ENCODE measurements at regions not wholly inside any gene's neighbourhood (a gene's known extent, or its start where the extent isn't known, plus 50 kb on each side); places are given as distances from the start of the nearest gene placed in this dataset.
"Not testable (repeated sequence)": the region's sequence is repeated elsewhere in the genome, so short reads cannot be mapped to it uniquely, and the experiment has no call there.

DNA sequence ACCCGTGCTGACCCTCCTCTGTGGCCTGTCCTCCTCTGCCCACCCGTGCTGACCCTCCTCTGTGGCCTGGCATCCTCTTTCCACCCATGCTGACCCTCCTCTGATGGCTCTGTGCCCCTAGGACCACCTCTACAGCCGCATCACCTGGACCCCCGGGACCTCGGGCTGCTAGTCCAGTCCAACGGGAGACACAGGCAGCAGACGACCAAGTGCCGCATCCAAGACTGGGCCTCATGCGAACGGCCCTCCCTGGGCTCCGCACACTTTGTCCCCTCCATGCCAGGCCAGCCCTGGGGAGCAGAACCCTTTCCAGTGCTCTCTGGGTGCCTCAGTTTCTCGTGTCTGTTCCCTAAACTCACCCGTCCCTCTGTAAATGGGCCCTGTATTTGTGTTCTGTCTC, 107.2 kb upstream of the RNF32 start:
- no peaks in the 10 kb centered on the region for H3K9me3 ChIP-seq (replicated peaks; ENCODE audit: control insufficient read depth, low read depth, low read length)
- H3K4me3 ChIP-seq (ENCODE audit: low read length) = no peak overlapping the region
- H3K4me1 ChIP-seq (ENCODE audit: control insufficient read depth, insufficient read depth, low read length) = no peaks in the 10 kb centered on the region
- DNase-seq = no peak
- no peaks in the 10 kb centered on the region for H3K27me3 ChIP-seq (ENCODE audit: control insufficient read depth, insufficient read depth, low read length)
- H3K27ac ChIP-seq (ENCODE audit: low read length) = no peak overlapping the region
- no peaks in the 10 kb centered on the region for H3K36me3 ChIP-seq (ENCODE audit: control insufficient read depth, insufficient read depth, low read length)
- WGBS (ENCODE audit: insufficient coverage) = 86% methylated on average over 13 of the region's 13 CpGs

GRCh38 chr7:156532016-156532602, 108.5 kb upstream of the RNF32 start:
- Histone ChIP-seq H3K4me3 (ENCODE audit: low read length) (no peak overlapping the region), H3K4me1 (ENCODE audit: control insufficient read depth, insufficient read depth, low read length) (no peaks in the 10 kb centered on the region), H3K27ac (ENCODE audit: low read length) (no peak overlapping the region), H3K36me3 (ENCODE audit: control insufficient read depth, insufficient read depth, low read length) (no peaks in the 10 kb centered on the region), H3K27me3 (ENCODE audit: control insufficient read depth, insufficient read depth, low read length) (no peaks in the 10 kb centered on the region), H3K9me3 (replicated peaks; ENCODE audit: control insufficient read depth, low read depth, low read length) (no peaks in the 10 kb centered on the region)
- no peak for DNase-seq
- WGBS (ENCODE audit: insufficient coverage) = no CpG with 5 or more reads among the region's 2 CpGs

- no peak for DNase-seq
- WGBS (ENCODE audit: insufficient coverage) = 80% methylated on average over 5 of the region's 5 CpGs
- no peaks in the 10 kb centered on the region for H3K36me3 ChIP-seq (ENCODE audit: control insufficient read depth, insufficient read depth, low read length)
- no peak overlapping the region for H3K4me3 ChIP-seq (ENCODE audit: low read length)
- H3K27me3 ChIP-seq (ENCODE audit: control insufficient read depth, insufficient read depth, low read length) = no peaks in the 10 kb centered on the region
- no peaks in the 10 kb centered on the region for H3K4me1 ChIP-seq (ENCODE audit: control insufficient read depth, insufficient read depth, low read length)
- no peaks in the 10 kb centered on the region for H3K9me3 ChIP-seq (replicated peaks; ENCODE audit: control insufficient read depth, low read depth, low read length)
- no peak overlapping the region for H3K27ac ChIP-seq (ENCODE audit: low read length)
Measured at GRCh38 chr7:156529956-156530355, 110.6 kb upstream of the RNF32 start.

DNA sequence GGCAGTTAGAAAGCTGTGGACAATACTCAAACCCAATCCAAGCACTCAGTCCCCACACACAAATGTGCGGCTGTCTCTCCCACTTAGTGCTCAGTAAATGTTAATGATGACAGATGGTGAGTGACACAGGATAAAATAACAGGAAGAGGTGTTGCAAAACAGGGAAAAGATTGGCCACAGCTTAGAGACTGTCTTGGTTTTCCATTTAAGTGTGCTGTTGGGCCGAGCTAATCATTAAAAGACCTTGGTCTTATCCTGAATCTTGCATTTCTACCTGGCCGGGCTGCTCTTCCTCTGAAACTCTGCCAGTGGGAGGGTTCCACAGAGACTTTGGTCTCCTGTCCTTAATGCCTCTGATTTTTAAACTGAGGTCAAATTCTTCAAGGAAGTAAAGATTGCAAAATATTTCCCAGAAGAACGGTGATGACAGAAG, 113.1 kb upstream of the RNF32 start:
- H3K4me1 ChIP-seq (ENCODE audit: control insufficient read depth, insufficient read depth, low read length) = no peaks in the 10 kb centered on the region
- no peak overlapping the region for H3K4me3 ChIP-seq (ENCODE audit: low read length)
- WGBS (ENCODE audit: insufficient coverage) = 41% methylated on average over 2 of the region's 4 CpGs
- H3K9me3 ChIP-seq (replicated peaks; ENCODE audit: control insufficient read depth, low read depth, low read length) = no peaks in the 10 kb centered on the region
- H3K36me3 ChIP-seq (ENCODE audit: control insufficient read depth, insufficient read depth, low read length) = no peaks in the 10 kb centered on the region
- DNase-seq = no peak
- H3K27ac ChIP-seq (ENCODE audit: low read length) = no peak overlapping the region
- H3K27me3 ChIP-seq (ENCODE audit: control insufficient read depth, insufficient read depth, low read length) = no peaks in the 10 kb centered on the region

DNA sequence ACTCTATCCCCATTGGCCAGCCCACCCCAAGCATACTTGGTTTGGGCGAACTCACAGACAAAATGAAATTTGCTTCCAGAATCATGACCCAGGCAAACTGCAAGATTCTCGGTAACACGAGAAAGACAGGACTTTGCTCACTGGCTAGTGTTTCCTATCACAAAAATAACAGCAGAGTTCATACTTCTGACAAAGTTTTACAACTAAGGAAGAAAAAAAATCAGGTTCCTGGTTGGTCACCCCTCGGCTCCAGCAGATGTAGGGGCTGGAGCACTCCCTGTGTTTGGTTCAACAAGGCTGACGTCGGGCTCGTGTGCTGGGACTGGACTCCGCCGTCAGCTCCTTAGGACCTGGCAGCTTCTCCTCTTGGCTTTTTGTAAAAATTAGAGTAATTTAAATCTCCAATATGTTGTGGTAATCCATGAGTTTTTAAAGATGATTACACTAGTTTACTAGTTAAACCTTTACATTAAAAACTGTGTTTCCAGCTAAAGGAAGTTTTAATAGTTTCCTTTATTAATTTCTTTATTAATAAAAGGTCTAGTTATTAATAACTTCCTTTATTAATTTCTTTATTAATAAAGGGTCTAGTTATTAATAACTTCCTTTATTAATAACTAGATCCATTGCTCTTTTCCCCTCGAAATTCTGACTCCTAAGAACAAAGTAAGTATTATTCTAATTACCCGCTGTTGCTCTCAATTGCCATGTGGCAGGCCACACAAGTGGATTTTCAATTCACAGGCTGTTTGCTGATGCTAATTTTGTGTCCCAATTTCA, 115.6 kb upstream of the RNF32 start:
- no peaks in the 10 kb centered on the region for H3K27me3 ChIP-seq (ENCODE audit: control insufficient read depth, insufficient read depth, low read length)
- 70% methylated on average over 4 of the region's 11 CpGs for WGBS (ENCODE audit: insufficient coverage)

DNA sequence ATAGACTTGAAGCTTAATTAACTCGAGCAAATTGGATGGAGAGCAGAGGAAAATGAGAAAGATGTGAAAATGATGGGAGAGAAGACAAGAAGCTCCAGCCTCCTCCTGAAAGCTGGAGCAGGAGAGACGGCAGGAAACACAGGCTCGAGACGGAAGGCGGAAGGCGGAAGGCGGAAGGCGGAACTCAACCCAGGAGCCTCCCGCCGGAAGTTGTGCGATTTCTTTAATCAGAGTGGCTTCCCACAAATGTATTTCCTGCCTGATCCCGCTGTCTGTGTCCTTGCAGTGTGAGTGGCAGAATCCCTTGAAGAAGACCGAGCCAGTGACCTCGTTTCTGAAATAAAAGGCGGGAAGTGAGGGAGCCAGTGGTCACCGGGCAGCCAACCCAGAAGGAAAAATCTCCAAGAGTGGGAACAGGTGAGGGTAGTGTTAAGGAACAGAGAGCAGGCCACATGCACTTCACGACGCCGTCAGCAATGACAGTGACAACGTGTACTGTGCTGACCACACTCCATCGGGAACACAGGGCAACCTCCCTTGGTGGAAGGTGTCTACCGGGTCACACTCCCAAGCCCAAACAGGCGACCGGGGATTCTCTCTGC, 117.0 kb upstream of the RNF32 start:
- H3K27ac ChIP-seq (ENCODE audit: low read length) = no peak overlapping the region
- WGBS (ENCODE audit: insufficient coverage) = 72% methylated on average over 22 of the region's 24 CpGs
- H3K27me3 ChIP-seq (ENCODE audit: control insufficient read depth, insufficient read depth, low read length) = no peaks in the 10 kb centered on the region
- no peaks in the 10 kb centered on the region for H3K9me3 ChIP-seq (replicated peaks; ENCODE audit: control insufficient read depth, low read depth, low read length)
- no peaks in the 10 kb centered on the region for H3K36me3 ChIP-seq (ENCODE audit: control insufficient read depth, insufficient read depth, low read length)
- H3K4me1 ChIP-seq (ENCODE audit: control insufficient read depth, insufficient read depth, low read length) = no peaks in the 10 kb centered on the region
- H3K4me3 ChIP-seq (ENCODE audit: low read length) = no peak overlapping the region
- no peak for DNase-seq

More for the DNA sequence above, 115.6 kb upstream of the RNF32 start:
- H3K4me3 ChIP-seq (ENCODE audit: low read length) = no peak overlapping the region
- no peaks in the 10 kb centered on the region for H3K36me3 ChIP-seq (ENCODE audit: control insufficient read depth, insufficient read depth, low read length)
- H3K4me1 ChIP-seq (ENCODE audit: control insufficient read depth, insufficient read depth, low read length) = no peaks in the 10 kb centered on the region
- no peaks in the 10 kb centered on the region for H3K9me3 ChIP-seq (replicated peaks; ENCODE audit: control insufficient read depth, low read depth, low read length)
- no peak overlapping the region for H3K27ac ChIP-seq (ENCODE audit: low read length)
- no peak for DNase-seq

DNA sequence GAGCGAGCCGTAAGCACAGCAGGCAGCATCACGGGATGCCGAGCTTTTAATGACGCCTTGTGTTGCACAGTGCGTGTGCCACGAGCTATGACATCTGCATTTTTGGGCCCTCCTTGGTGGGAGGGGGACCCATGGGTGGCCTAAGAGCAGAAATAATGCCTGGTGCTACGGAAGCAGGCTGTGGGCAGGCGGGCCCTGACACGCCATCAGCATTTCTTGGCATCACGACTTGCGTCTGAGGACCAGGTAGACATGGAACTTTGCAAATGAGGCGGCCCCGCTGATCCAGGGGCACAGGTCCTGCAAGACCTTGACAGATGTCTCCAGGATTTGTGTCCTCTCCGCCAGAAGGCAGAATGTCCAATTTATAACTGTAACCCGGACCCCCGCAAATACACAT, 117.8 kb upstream of the RNF32 start:
- H3K4me3 ChIP-seq (ENCODE audit: low read length) = no peak overlapping the region
- WGBS (ENCODE audit: insufficient coverage) = 92% methylated on average over 17 of the region's 17 CpGs
- H3K27ac ChIP-seq (ENCODE audit: low read length) = no peak overlapping the region
- DNase-seq = no peak
- H3K9me3 ChIP-seq (replicated peaks; ENCODE audit: control insufficient read depth, low read depth, low read length) = no peaks in the 10 kb centered on the region
- no peaks in the 10 kb centered on the region for H3K36me3 ChIP-seq (ENCODE audit: control insufficient read depth, insufficient read depth, low read length)
- H3K4me1 ChIP-seq (ENCODE audit: control insufficient read depth, insufficient read depth, low read length) = no peaks in the 10 kb centered on the region
- no peaks in the 10 kb centered on the region for H3K27me3 ChIP-seq (ENCODE audit: control insufficient read depth, insufficient read depth, low read length)

DNA sequence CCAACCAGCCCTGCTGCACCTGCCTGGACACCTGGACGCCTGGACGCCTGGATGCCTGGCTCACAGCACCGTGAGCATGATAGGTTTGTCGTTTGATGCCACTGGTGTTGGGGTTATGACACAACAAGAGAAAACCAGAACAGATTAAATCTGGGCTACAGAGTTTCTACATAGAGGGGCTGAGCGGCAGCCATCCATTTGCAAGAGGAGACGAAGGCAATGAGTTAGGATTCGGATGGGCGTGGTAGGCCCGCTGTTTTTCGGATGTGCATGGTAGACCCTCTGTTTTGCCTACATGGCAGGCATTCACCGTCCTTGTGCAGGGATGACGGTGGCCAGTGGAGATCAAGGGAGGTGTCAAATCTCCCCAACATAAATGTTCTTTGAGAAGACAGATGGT, 121.5 kb upstream of the RNF32 start:
- H3K27me3 ChIP-seq (ENCODE audit: control insufficient read depth, insufficient read depth, low read length) = no peaks in the 10 kb centered on the region
- no peaks in the 10 kb centered on the region for H3K36me3 ChIP-seq (ENCODE audit: control insufficient read depth, insufficient read depth, low read length)
- no peaks in the 10 kb centered on the region for H3K4me1 ChIP-seq (ENCODE audit: control insufficient read depth, insufficient read depth, low read length)
- no peak overlapping the region for H3K27ac ChIP-seq (ENCODE audit: low read length)
- no peak for DNase-seq
- 85% methylated on average over 8 of the region's 12 CpGs for WGBS (ENCODE audit: insufficient coverage)
- no peaks in the 10 kb centered on the region for H3K9me3 ChIP-seq (replicated peaks; ENCODE audit: control insufficient read depth, low read depth, low read length)
- H3K4me3 ChIP-seq (ENCODE audit: low read length) = no peak overlapping the region

GRCh38 chr7:156518466-156518865, 122.1 kb upstream of the RNF32 start:
- no peak for DNase-seq
- no peaks in the 10 kb centered on the region for H3K4me1 ChIP-seq (ENCODE audit: control insufficient read depth, insufficient read depth, low read length)
- 70% methylated on average over 6 of the region's 7 CpGs for WGBS (ENCODE audit: insufficient coverage)
- no peaks in the 10 kb centered on the region for H3K27me3 ChIP-seq (ENCODE audit: control insufficient read depth, insufficient read depth, low read length)
- H3K4me3 ChIP-seq (ENCODE audit: low read length) = no peak overlapping the region
- no peaks in the 10 kb centered on the region for H3K36me3 ChIP-seq (ENCODE audit: control insufficient read depth, insufficient read depth, low read length)
- H3K27ac ChIP-seq (ENCODE audit: low read length) = no peak overlapping the region
- H3K9me3 ChIP-seq (replicated peaks; ENCODE audit: control insufficient read depth, low read depth, low read length) = no peaks in the 10 kb centered on the region

- H3K27ac ChIP-seq (ENCODE audit: low read length); H3K4me3 ChIP-seq (ENCODE audit: low read length); H3K4me1 ChIP-seq (ENCODE audit: control insufficient read depth, insufficient read depth, low read length); DNase-seq; H3K9me3 ChIP-seq (replicated peaks; ENCODE audit: control insufficient read depth, low read depth, low read length); H3K27me3 ChIP-seq (ENCODE audit: control insufficient read depth, insufficient read depth, low read length); H3K36me3 ChIP-seq (ENCODE audit: control insufficient read depth, insufficient read depth, low read length): not testable (repeated sequence)
- 95% methylated on average over 3 of the region's 8 CpGs for WGBS (ENCODE audit: insufficient coverage)
Measured at GRCh38 chr7:156517858-156518257, 122.7 kb upstream of the RNF32 start.
